ENCODE measurements at regions not wholly inside any gene's neighbourhood (a gene's known extent, or its start where the extent isn't known, plus 50 kb on each side); places are given as distances from the start of the nearest gene placed in this dataset.

- no peak for DNase-seq
- Histone ChIP-seq H3K27me3 (no peaks in the 10 kb centered on the region), H3K4me3 (no peak overlapping the region), H3K36me3 (no peaks in the 10 kb centered on the region), H3K27ac (no peak overlapping the region), H3K4me1 (no peaks in the 10 kb centered on the region), H3K9me3 (peaks cover 0 to 13% (median 4%) of the 10 kb centered on the region in 4 donors)
- TF ChIP-seq EP300 (IDR thresholded peaks at IDR 0.05) (no peak), POLR2A (IDR thresholded peaks at IDR 0.05) (no peak), POLR2AphosphoS5 (IDR thresholded peaks at IDR 0.05) (no peak)
- TF ChIP-seq, protein P1, sequence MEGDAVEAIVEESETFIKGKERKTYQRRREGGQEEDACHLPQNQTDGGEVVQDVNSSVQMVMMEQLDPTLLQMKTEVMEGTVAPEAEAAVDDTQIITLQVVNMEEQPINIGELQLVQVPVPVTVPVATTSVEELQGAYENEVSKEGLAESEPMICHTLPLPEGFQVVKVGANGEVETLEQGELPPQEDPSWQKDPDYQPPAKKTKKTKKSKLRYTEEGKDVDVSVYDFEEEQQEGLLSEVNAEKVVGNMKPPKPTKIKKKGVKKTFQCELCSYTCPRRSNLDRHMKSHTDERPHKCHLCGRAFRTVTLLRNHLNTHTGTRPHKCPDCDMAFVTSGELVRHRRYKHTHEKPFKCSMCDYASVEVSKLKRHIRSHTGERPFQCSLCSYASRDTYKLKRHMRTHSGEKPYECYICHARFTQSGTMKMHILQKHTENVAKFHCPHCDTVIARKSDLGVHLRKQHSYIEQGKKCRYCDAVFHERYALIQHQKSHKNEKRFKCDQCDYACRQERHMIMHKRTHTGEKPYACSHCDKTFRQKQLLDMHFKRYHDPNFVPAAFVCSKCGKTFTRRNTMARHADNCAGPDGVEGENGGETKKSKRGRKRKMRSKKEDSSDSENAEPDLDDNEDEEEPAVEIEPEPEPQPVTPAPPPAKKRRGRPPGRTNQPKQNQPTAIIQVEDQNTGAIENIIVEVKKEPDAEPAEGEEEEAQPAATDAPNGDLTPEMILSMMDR (IDR thresholded peaks at IDR 0.05) = no peak
- 63 to 71% (median 64%) methylated on average over 22 to 28 of the region's 28 CpGs for WGBS, 5 donors
- intact Hi-C loops (cut with DNase I; ENCODE audit: low total_unique reads) = no loop called here
Observed at GRCh38 chr9:21696411-21696871, 106.0 kb upstream of the MTAP start.

GRCh38 chr9:21708260-21708711 lies 94.2 kb upstream of the MTAP start:
- Histone ChIP-seq H3K36me3 (no peaks in the 10 kb centered on the region), H3K9me3 (no peaks in the 10 kb centered on the region), H3K27me3 (no peaks in the 10 kb centered on the region), H3K4me1 (no peaks in the 10 kb centered on the region), H3K27ac (no peak overlapping the region), H3K4me3 (no peak overlapping the region)
- WGBS, 5 donors = 57 to 80% (median 66%) methylated on average over 4 of the region's 4 CpGs
- intact Hi-C loops (cut with DNase I; ENCODE audit: low total_unique reads) = no loop called here
- no peak for DNase-seq
- TF ChIP-seq POLR2A (IDR thresholded peaks at IDR 0.05) (no peak), EP300 (IDR thresholded peaks at IDR 0.05) (no peak), POLR2AphosphoS5 (IDR thresholded peaks at IDR 0.05) (no peak)
- TF ChIP-seq, protein P1 (IDR thresholded peaks at IDR 0.05) = no peak

- no peaks in the 10 kb centered on the region for H3K36me3 ChIP-seq
- intact Hi-C loops (cut with DNase I; ENCODE audit: low total_unique reads) = no loop called here
- H3K27ac ChIP-seq = no peak overlapping the region
- no peaks in the 10 kb centered on the region for H3K9me3 ChIP-seq
- 59 to 71% (median 71%) methylated on average over 4 of the region's 4 CpGs for WGBS, 5 donors
- DNase-seq = no peak
- H3K4me3 ChIP-seq = no peak overlapping the region
- TF ChIP-seq, protein P1 (IDR thresholded peaks at IDR 0.05) = no peak
- no peak for TF ChIP-seq POLR2AphosphoS5 (IDR thresholded peaks at IDR 0.05)
- TF ChIP-seq EP300 (IDR thresholded peaks at IDR 0.05) = no peak
- TF ChIP-seq POLR2A (IDR thresholded peaks at IDR 0.05) = no peak
- H3K27me3 ChIP-seq = no peaks in the 10 kb centered on the region
- H3K4me1 ChIP-seq = no peaks in the 10 kb centered on the region
Observed at GRCh38 chr9:21708856-21709255, 93.6 kb upstream of the MTAP start.

DNA sequence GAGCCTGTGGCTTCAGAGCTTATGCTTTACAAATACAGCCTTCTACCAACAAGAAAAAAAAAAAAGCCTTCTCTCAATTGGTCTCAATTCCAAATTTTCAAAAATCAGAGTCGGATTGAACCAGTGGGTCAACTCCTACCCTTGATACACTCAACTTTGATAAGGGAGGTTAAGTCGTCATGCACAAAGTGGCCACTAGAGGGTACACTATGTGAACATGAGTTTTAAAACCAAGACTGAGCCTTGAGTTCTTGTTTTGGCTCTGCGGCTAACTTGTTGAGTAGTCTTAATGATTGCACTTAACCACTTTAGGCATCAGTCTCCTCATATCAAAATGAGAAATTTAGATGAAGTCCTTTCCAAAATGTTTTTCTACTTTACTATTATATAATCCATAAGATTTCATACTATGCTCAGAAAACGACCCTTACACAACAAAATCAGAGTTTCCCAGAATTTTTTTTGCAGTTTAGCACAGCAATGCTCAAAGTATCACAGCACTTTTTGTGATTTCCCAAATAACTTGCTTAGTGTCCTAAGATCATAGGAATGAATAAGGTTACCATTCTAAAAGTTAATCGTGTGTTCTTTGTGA lies 92.9 kb upstream of the MTAP start:
- H3K27me3 ChIP-seq = no peaks in the 10 kb centered on the region

More for the DNA sequence above, 92.9 kb upstream of the MTAP start:
- no peaks in the 10 kb centered on the region for H3K4me1 ChIP-seq
- no peaks in the 10 kb centered on the region for H3K36me3 ChIP-seq
- peak in 1 of 3 donors; percentile 25 for TF ChIP-seq POLR2AphosphoS5 (IDR thresholded peaks at IDR 0.05)
- TF ChIP-seq, protein P1 (IDR thresholded peaks at IDR 0.05) = peak in 5 of 7 experiments; percentile 62 to 78 (median 70)
- TF ChIP-seq EP300 (IDR thresholded peaks at IDR 0.05) = no peak
- no peak overlapping the region for H3K4me3 ChIP-seq
- peak; percentile 69 to 72 for DNase-seq
- WGBS, 5 donors = 48 to 55% (median 52%) methylated on average over 5 of the region's 5 CpGs
- intact Hi-C loops (cut with DNase I; ENCODE audit: low total_unique reads) = loop anchor here (10.0 kb wide), 1 partner anchor 65 kb away; no protein-coding TSS in a partner anchor
- H3K9me3 ChIP-seq = no peaks in the 10 kb centered on the region
- no peak overlapping the region for H3K27ac ChIP-seq

All from stomach (tissue), 8 donors.